OCI-LY7 (cell line): ENCODE measurements at regions not wholly inside any gene's neighbourhood (a gene's known extent, or its start where the extent isn't known, plus 50 kb on each side); places are given as distances from the start of the nearest gene placed in this dataset.

Experiments used
- BruUV-seq: library from RNA; stranded (reverse); fragments of 400-500 nt; replicated peaks from 2 replicates; lab custom pipeline; 2021; lab: Mats Ljungman, UMichigan
- CTCF ChIA-PET: fragments of 300-600 bp; sonication (Branson Sonifier 250); formaldehyde crosslinking; loops from one replicate; lab custom pipeline; 2022; ENCODE audit warnings: antibody characterized with exemption; ENCODE audit not compliant: unreplicated experiment; lab: Charles Lee
- POLR2A ChIA-PET: fragments of 300-600 bp; sonication (Branson Sonifier 250); formaldehyde crosslinking; loops from one replicate; lab custom pipeline; 2022; ENCODE audit warnings: antibody characterized with exemption; lab: Charles Lee
- DNase-seq: peaks from one replicate; pipeline ENCODE4 v3.0.0-alpha.2; 2015; ENCODE audit warnings: low spot score
- H2AFZ ChIP-seq: fragments of 200-600 bp; sonication (generic), shearing (Covaris generic); 2 replicates; pipeline ENCODE4 v1.6.1; 2014; ENCODE audit warnings: mild to moderate bottlenecking, antibody characterized with exemption, low read length, moderate library complexity
- H3K27ac ChIP-seq: fragments of 200-600 bp; sonication (generic); 2 replicates; pipeline ENCODE4 v1.5.1; 2014; ENCODE audit warnings: mixed run types, low read depth, mild to moderate bottlenecking, moderate library complexity, low read length, inconsistent platforms; ENCODE audit not compliant: poor library complexity, severe bottlenecking
- H3K36me3 ChIP-seq: fragments of 200-600 bp; sonication (generic); 2 replicates; pipeline ENCODE4 v1.6.1; 2014; ENCODE audit warnings: mild to moderate bottlenecking, antibody characterized with exemption, low read length, moderate library complexity, mixed read lengths; ENCODE audit not compliant: insufficient read depth
- H3K4me1 ChIP-seq: fragments of 200-600 bp; sonication (generic); 2 replicates; pipeline ENCODE4 v1.5.1; 2014; ENCODE audit warnings: mild to moderate bottlenecking, low read length; ENCODE audit not compliant: insufficient read depth, poor library complexity, severe bottlenecking
- H3K4me2 ChIP-seq: fragments of 200-600 bp; sonication (generic); 2 replicates; pipeline ENCODE4 v1.6.1; 2014; ENCODE audit warnings: mild to moderate bottlenecking, low read length
- H3K4me3 ChIP-seq: fragments of 200-600 bp; sonication (generic); 2 replicates; pipeline ENCODE4 v1.5.1; 2014; ENCODE audit warnings: mild to moderate bottlenecking, low read depth, low read length; ENCODE audit not compliant: poor library complexity, severe bottlenecking
- H3K79me2 ChIP-seq: fragments of 200-600 bp; sonication (generic); 2 replicates; pipeline ENCODE4 v1.6.1; 2016; ENCODE audit warnings: low read depth, mild to moderate bottlenecking, low read length, moderate library complexity, mixed read lengths; ENCODE audit not compliant: insufficient read depth
- H3K9me2 ChIP-seq: fragments of 200-600 bp; sonication (generic); 2 replicates; pipeline ENCODE4 v1.6.1; 2016; ENCODE audit warnings: mild to moderate bottlenecking, low read length, mixed read lengths; ENCODE audit not compliant: insufficient read depth
- H3K9me3 ChIP-seq: fragments of 200-600 bp; sonication (generic); 2 replicates; pipeline ENCODE4 v1.6.1; 2014; ENCODE audit warnings: mild to moderate bottlenecking, mixed run types, low read length, mixed read lengths
- H4K20me1 ChIP-seq: fragments of 200-600 bp; sonication (generic); 2 replicates; pipeline ENCODE4 v1.6.1; 2014; ENCODE audit warnings: mild to moderate bottlenecking, antibody characterized with exemption, low read length, moderate library complexity, mixed read lengths; ENCODE audit not compliant: insufficient read depth
- EZH2phosphoT487 ChIP-seq: fragments of 200-600 bp; sonication (generic); IDR thresholded peaks from 2 replicates; pipeline ENCODE4 v1.6.1; 2018; ENCODE audit warnings: low read depth, borderline replicate concordance, mild to moderate bottlenecking, mixed run types, antibody characterized with exemption, low read length, moderate library complexity, mixed read lengths
- intact Hi-C: fragments of 100-400 bp; cut with micrococcal nuclease; formaldehyde crosslinking; loops from one replicate; pipeline ENCODE4 v1.10.0; 2022; ENCODE audit not compliant: unreplicated experiment
- TF ChIP-seq, protein P1 (sequence below): fragments of 200-600 bp; sonication (generic); conservative IDR thresholded peaks from 2 replicates; pipeline ENCODE4 v1.5.1; 2014; ENCODE audit warnings: mild to moderate bottlenecking, antibody characterized with exemption, low read length, moderate library complexity, mixed read lengths

DNA sequence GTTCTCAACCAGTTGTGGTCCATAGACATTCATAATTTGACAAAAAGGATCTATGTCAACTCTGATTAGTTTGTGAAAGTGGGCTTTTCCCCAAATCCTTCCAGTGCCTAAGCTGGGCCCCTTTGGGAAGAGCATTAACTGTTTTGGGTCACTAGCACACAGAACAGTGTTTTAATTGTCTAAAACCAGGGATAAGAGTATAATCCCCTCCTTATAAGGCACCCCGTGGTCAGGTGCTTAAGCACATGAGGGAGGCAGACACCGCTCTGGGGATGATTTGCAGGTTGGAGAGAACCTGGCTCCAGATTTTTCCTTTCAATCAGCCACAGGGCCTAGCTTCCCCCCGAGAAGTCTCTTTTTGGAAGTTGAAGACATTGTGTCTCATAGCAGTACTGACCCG is 53.6 kb upstream of the RFX8 start:
- no peaks in the 10 kb centered on the region for H3K79me2 ChIP-seq
- POLR2A ChIA-PET = no interaction called here
- H2AFZ ChIP-seq = no peak overlapping the region
- H3K27ac ChIP-seq = no peak overlapping the region
- BruUV-seq = no TSS peak
- H4K20me1 ChIP-seq = no peaks in the 10 kb centered on the region
- no peak for TF ChIP-seq EZH2phosphoT487
- TF ChIP-seq, protein P1, sequence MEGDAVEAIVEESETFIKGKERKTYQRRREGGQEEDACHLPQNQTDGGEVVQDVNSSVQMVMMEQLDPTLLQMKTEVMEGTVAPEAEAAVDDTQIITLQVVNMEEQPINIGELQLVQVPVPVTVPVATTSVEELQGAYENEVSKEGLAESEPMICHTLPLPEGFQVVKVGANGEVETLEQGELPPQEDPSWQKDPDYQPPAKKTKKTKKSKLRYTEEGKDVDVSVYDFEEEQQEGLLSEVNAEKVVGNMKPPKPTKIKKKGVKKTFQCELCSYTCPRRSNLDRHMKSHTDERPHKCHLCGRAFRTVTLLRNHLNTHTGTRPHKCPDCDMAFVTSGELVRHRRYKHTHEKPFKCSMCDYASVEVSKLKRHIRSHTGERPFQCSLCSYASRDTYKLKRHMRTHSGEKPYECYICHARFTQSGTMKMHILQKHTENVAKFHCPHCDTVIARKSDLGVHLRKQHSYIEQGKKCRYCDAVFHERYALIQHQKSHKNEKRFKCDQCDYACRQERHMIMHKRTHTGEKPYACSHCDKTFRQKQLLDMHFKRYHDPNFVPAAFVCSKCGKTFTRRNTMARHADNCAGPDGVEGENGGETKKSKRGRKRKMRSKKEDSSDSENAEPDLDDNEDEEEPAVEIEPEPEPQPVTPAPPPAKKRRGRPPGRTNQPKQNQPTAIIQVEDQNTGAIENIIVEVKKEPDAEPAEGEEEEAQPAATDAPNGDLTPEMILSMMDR = no peak
- intact Hi-C loops = no loop called here
- H3K36me3 ChIP-seq = no peaks in the 10 kb centered on the region
- no peak for DNase-seq
- H3K9me2 ChIP-seq = no peaks in the 10 kb centered on the region
- H3K4me2 ChIP-seq = no peak overlapping the region
- H3K4me3 ChIP-seq = no peak overlapping the region
- no peaks in the 10 kb centered on the region for H3K9me3 ChIP-seq
- CTCF ChIA-PET = no interaction called here
- no peaks in the 10 kb centered on the region for H3K4me1 ChIP-seq

DNA sequence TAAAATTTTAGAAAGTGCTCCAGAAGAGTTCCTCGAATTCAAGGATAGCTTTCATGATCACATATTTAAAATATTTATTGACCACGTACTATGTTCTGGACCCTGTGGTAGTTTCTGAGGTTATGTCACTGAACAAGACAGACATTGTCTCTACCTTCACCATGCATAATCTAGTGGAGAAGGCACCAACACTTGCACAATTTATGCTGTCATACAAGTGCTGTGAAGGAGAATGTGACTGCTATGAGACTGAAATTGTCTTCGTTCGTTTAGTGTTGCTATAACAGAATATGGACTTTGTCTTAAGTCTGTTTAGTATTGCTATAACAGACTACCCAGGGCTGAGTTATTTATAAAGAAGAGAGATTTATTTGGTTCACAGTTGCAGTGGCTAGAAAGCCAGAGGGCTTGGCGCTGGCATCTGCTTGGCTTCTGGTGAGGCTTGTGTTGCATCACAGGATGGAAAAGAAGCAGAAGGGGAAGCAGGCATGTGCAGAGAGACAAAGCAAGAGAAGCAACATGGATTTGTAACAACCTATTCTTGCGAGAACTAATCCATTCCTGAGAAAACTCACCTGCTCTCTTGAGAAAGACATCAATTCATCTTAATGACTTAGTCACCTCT is 50.0 kb upstream of the RFX8 start:
- Histone ChIP-seq H3K4me1 (no peaks in the 10 kb centered on the region), H3K9me2 (no peaks in the 10 kb centered on the region), H3K4me3 (no peak overlapping the region), H3K27ac (no peak overlapping the region), H3K4me2 (no peak overlapping the region), H3K79me2 (no peaks in the 10 kb centered on the region), H4K20me1 (no peaks in the 10 kb centered on the region), H3K9me3 (no peaks in the 10 kb centered on the region), H2AFZ (no peak overlapping the region), H3K36me3 (no peaks in the 10 kb centered on the region)
- intact Hi-C loops = no loop called here
- BruUV-seq = no TSS peak
- TF ChIP-seq, protein P1 = no peak
- no peak for TF ChIP-seq EZH2phosphoT487
- no peak for DNase-seq
- POLR2A ChIA-PET = interaction anchor here (1.2 kb wide), 1 partner anchor 9 kb away, joined by 3 read pairs; no protein-coding TSS in a partner anchor
- CTCF ChIA-PET = no interaction called here
